Left ventricle myocardium superior (tissue), 1 donor: ENCODE measurements at regions not wholly inside any gene's neighbourhood (a gene's known extent, or its start where the extent isn't known, plus 50 kb on each side); places are given as distances from the start of the nearest gene placed in this dataset.

ENCODE experiments used
- ATAC-seq: fragments of 200-7000 bp; cut with Tn5 transposase; one replicate; pipeline ENCODE4 v1.9.1; 2020; ENCODE audit warnings: mild to moderate bottlenecking, moderate library complexity
- DNase-seq: peaks from one replicate; pipeline ENCODE4 v3.0.0-alpha.2; 2020
- intact Hi-C: fragments of 100-400 bp; cut with micrococcal nuclease; formaldehyde crosslinking; loops from one replicate; pipeline ENCODE4 v1.11.0; 2022
- donor health status: DM: no; HTN: yes; CAD: no; lungs with severe emphysema.

DNA sequence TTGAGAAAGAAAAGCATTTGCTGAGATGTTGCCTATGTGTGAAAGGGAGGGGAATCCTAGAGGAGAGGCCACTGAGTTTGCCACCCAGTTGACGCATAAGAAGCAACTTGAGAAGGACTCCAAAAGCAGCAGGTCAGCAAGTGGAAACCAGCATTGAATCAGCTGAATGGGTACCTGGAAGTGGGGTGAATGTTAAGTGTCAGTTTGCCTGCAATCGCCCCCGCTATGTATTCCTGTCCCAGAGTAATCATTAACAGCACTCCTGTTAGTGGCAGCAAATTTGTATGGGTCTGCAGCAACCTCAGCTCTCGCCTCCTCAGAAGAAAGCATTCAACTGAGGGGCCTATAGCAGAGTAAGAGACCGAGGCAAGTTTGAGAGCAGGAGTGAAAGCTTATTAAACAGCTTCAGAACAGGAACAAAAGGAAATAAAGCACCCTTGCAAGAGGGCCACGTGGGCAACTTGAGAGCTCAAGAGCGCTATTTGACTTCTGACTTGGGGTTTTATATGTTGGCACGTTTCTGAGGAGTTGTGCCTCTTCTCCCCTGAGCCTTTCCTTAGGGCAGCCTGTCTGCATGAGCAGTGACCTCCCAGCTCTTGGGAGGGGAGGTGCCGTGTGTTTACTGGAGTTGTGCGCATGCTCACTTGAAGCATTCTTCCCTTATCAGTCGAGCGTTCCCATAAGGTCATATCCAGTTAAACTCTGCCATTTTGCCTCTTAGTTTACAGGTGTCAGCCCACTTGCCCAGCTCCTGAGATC is 122.6 kb upstream of the PHACTR1 start:
- intact Hi-C loops: no loop called here
- no peak for DNase-seq
- no peak for ATAC-seq

- DNase-seq (no peak), ATAC-seq (no peak)
- intact Hi-C loops: no loop called here
These were observed 122.1 kb upstream of the PHACTR1 start for GRCh38 chr6:12594530-12594893.

- ATAC-seq: peak; percentile 21
- intact Hi-C loops: no loop called here
- no peak for DNase-seq
These were observed 121.3 kb upstream of the PHACTR1 start for GRCh38 chr6:12595161-12595811.

- intact Hi-C loops: no loop called here
- ATAC-seq: no peak
These were observed 119.8 kb upstream of the PHACTR1 start for GRCh38 chr6:12596731-12597130.

GRCh38 chr6:12598919-12599318 is 117.6 kb upstream of the PHACTR1 start:
- DNase-seq (no peak), ATAC-seq (no peak)
- intact Hi-C loops: no loop called here

More at GRCh38 chr6:12596731-12597130, 119.8 kb upstream of the PHACTR1 start:
- DNase-seq: no peak

GRCh38 chr6:12601881-12602280 is 114.7 kb upstream of the PHACTR1 start:
- ATAC-seq: peak; percentile 43
- no peak for DNase-seq
- intact Hi-C loops: loop anchor here (10.0 kb wide), 1 partner anchor 1017 kb away; no protein-coding TSS in a partner anchor

DNA sequence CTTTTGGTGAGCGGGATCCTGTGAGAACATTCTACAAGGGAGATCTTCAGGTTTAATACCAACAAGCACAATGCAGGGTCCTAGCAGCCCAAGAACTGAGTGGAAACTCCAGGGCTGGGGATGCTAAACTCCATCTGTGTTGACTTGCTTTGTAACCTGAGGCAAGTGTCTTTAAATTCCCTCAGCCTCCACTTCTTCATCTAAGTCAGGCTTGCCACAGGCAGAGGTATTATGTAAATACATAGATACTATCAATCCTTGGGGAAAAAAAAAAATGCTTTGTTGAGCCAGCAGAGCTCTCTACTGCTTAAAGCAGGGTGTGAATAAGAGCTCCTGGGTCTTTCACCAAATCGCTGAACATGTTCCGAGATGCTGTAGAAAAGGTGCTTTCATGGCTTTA is 114.2 kb upstream of the PHACTR1 start:
- DNase-seq (no peak), ATAC-seq (no peak)
- intact Hi-C loops: loop anchor here (10.0 kb wide), 1 partner anchor 1018 kb away; no protein-coding TSS in a partner anchor

GRCh38 chr6:12602951-12603672 is 113.5 kb upstream of the PHACTR1 start:
- intact Hi-C loops: loop anchor here (10.0 kb wide), 1 partner anchor 1018 kb away; no protein-coding TSS in a partner anchor
- ATAC-seq (peak; percentile 76), DNase-seq (peak; percentile 32)

DNA sequence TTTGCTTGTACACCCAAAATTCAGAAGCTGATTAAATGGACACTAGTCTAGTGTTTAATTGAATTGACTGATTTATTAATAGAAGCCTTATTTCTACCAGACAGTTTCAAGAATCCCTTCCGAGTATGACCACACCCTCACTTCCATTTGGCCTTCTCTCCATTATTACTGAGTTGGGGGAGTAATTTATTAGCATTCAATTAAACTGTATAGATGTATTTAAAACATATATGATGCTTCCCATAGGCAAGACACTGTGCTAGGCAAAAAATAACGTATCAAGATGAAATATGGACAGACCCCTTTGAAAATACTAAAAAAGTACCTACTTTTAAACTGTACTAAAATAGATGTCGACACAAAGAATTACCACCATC is 112.9 kb upstream of the PHACTR1 start:
- intact Hi-C loops: loop anchor here (2.0 to 10.0 kb wide), 2 partner anchors 315 to 1019 kb away; no protein-coding TSS in a partner anchor
- ATAC-seq: no peak

DNA sequence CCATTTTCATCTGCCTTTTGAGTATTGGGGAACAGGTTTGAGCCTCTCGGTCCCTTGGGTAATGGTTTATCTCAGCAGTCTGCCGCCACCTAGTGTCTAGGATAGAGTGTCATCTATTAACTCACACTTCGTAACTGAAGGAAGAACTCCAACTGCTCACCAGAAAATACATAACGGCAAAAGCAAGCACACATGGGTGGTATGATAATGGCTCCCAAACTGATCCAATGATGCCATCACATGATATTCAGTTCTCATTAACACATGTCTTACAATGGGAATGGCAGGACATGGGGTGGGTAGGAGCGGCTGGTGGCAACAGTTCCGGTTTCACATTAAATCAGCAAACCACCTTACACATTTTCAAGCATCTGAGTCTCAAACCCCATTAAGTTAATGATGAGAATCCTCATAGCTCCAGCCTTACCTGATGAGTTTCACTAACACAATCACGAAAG is 110.7 kb upstream of the PHACTR1 start:
- no peak for DNase-seq
- intact Hi-C loops: loop anchor here (2.0 to 10.0 kb wide), 2 partner anchors 317 to 1021 kb away; no protein-coding TSS in a partner anchor

More for the DNA sequence above, 112.9 kb upstream of the PHACTR1 start:
- DNase-seq: no peak

DNA sequence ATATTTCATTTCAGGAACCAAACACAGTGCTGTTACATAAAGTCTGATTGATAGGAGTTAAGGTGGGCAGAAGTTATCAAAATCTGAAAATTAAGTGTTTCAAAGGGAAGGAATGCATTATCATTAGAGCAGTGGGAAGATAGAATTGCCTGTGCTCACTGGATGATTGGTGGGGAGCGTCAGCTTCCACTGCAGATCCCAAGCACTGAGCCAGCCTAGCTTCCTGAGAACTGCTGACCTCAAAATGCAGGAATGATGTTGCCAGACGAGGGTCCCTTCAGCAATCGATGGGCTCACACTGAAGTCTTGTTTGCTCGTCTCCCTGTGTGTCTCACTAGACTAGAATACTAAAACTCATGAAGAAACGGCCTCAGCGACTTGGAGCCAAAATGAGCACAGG is 110.0 kb upstream of the PHACTR1 start:
- DNase-seq (no peak), ATAC-seq (no peak)
- intact Hi-C loops: loop anchor here (10.0 kb wide), 1 partner anchor 1022 kb away; no protein-coding TSS in a partner anchor

More for the DNA sequence above, 110.7 kb upstream of the PHACTR1 start:
- peak; percentile 78 for ATAC-seq

DNA sequence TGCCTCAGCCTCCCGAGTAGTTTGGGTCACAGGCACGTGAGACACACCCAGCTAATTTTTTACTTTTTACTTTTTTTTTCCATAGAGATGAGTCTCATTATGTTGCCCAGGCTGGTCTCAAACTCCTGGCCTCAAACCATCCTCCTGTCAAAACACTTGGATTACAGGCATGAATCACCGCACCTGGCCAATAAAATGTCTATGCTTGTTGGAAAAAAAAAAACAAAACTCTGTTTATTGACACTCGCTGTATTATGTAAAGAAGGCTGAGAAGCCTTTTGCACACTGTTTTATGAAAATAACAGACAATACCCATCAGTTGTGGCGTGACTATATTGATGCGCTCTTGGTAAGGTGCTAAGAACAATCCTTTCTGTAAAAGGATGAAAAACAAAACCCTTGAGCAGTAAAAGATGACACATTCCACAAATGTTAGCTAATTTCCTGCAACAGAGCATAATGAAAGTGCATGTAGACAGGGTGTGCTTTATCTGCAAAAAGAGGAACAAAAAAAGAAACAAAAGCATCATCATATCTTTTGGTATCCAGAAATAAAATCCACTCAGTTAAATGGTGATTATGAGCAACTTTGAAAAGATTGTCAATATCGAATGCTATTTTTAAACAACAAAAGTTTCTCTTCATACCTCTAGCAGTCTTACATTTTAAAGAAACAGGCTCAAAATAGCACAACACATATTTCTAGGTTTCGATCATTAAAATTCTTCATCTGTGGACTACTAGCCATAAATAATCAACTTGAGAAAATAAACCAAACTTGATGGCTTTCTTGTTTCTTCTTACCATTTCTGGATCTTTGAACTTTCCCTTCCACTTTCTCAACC is 108.3 kb upstream of the PHACTR1 start:
- DNase-seq (no peak), ATAC-seq (no peak)
- intact Hi-C loops: loop anchor here (10.0 kb wide), 1 partner anchor 1023 kb away; no protein-coding TSS in a partner anchor

DNA sequence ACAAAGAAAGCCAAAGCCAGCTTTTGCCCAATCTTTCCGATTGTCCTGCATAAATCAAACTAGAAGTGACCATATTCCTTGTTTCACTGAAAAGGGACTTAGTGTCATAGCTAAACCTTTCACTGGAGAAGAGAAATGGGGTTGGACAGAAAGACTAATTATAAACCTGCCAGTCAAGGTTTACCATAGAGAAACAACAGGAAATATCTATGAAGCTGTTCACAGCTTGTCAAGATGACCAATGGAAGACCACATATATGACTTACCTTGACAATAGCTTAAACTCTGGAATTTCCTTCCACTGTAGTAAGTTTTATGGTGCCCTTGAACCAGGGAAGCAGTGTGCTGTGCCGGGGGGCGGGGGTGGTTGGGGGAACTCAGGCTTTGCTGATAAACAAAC is 107.7 kb upstream of the PHACTR1 start:
- ATAC-seq: no peak
- intact Hi-C loops: loop anchor here (10.0 kb wide), 1 partner anchor 1024 kb away; no protein-coding TSS in a partner anchor

DNA sequence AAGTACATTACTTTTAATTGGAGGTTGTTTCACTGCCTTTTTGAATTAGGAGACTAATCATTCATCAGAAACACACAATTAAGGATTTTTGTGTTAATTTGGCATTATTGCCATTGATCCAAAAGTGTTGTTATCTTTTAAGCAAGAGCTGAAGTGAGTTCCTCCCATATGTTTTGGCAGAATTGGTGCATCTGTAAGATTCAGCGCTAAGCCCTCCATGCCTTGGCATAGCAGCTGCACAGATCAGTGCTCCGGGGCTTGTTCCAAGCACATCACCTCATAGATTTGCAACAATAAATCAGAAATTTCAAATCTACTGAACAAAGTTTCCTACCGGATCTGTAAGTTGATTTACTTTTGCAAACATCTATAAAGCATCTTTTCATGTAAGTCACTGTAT is 106.8 kb upstream of the PHACTR1 start:
- intact Hi-C loops: loop anchor here (10.0 kb wide), 1 partner anchor 1025 kb away; no protein-coding TSS in a partner anchor
- DNase-seq (no peak), ATAC-seq (no peak)

More for the DNA sequence above, 107.7 kb upstream of the PHACTR1 start:
- DNase-seq: no peak

- ATAC-seq (peak; percentile 56), DNase-seq (no peak)
- intact Hi-C loops: no loop called here
These were observed 105.7 kb upstream of the PHACTR1 start for GRCh38 chr6:12610862-12611261.

DNA sequence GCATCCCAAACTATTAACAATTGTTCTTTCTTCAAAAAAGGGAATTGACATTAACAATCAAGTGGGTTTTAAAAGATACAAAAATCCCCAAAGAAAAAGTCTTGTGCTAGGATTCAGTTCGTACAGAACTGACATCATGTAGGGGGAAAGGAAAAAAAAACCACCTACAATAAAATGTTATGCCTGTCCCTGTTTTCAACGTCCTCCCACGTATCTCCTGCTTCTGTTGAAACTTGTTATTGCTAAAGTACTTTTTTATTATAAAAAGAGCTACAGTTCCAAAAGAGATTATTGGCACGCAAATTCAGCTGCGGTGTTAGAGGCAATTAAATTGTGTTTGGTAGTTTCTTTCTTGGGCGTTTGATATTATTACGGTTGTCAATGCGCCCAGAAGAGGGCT is 102.8 kb upstream of the PHACTR1 start:
- ATAC-seq (no peak), DNase-seq (no peak)
- intact Hi-C loops: no loop called here

GRCh38 chr6:12614456-12614855 is 102.1 kb upstream of the PHACTR1 start:
- no peak for ATAC-seq

DNA sequence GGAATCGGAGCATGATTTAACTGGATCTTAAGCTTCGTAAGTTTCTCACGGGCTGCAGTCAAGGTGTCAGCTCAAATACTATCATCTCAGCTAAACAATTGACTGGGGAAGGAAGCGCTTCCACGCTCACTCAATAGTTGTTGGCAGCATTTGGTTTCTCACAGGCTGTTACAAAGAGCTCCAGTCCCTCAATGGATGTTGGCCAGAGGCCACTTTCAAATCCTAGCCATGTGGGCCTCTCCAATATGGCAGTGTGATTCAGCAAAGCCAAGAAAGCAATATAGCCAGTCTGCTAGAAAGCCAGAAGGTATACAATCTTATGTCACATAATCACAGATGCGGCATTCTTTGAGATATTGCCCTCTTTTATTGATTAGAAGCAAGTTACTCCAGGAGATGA is 98.3 kb upstream of the PHACTR1 start:
- ATAC-seq: no peak
- intact Hi-C loops: no loop called here
- no peak for DNase-seq

More at GRCh38 chr6:12614456-12614855, 102.1 kb upstream of the PHACTR1 start:
- intact Hi-C loops: no loop called here
- no peak for DNase-seq

GRCh38 chr6:12621754-12622153 is 94.8 kb upstream of the PHACTR1 start:
- intact Hi-C loops: no loop called here
- no peak for DNase-seq
- no peak for ATAC-seq
